Endothelial cell of umbilical vein (primary cell): ENCODE measurements at regions not wholly inside any gene's neighbourhood (a gene's known extent, or its start where the extent isn't known, plus 50 kb on each side); places are given as distances from the start of the nearest gene placed in this dataset.

ENCODE experiments used
- BruUV-seq: library from RNA; stranded (reverse); fragments of 400-500 nt; replicated peaks from 2 replicates; lab custom pipeline; 2021; lab: Mats Ljungman, UMichigan
- CTCF ChIA-PET: fragments of 300-600, 350-600 bp; sonication (Branson Sonifier 250); formaldehyde crosslinking; loops from one replicate; lab custom pipeline; 2021; ENCODE audit warnings: antibody characterized with exemption, inconsistent platforms; lab: Charles Lee
- POLR2A ChIA-PET: fragments of 300-600, 350-600 bp; sonication (Branson Sonifier 250); formaldehyde crosslinking; loops from one replicate; lab custom pipeline; 2021; ENCODE audit warnings: antibody characterized with exemption, inconsistent platforms; lab: Charles Lee
- DNase-seq: peaks from one replicate; pipeline ENCODE4 v3.0.0-alpha.2; 2011; ENCODE audit warnings: low read depth, low spot score
- FAIRE-seq: peaks from 2 replicates; lab custom pipeline; 2011; peaks lifted over from hg19 to GRCh38; lab: Jason Lieb, UNC
- H2AFZ ChIP-seq: 2 replicates; pipeline ENCODE4 v1.6.0; 2012; ENCODE audit warnings: low read depth, low read length, control low read depth, inconsistent platforms
- H3K27ac ChIP-seq: 2 replicates; pipeline ENCODE4 v1.5.1; 2011; ENCODE audit warnings: low read depth, mild to moderate bottlenecking, control low read depth, low read length, moderate library complexity; ENCODE audit not compliant: insufficient read depth
- H3K27me3 ChIP-seq, 2 experiments: 2 replicates each; pipeline versions ENCODE4 v1.6.0 to v1.6.1; 2011; ENCODE audit warnings: low read length in 2 of 2, mixed read lengths in 1 of 2; ENCODE audit not compliant: control insufficient read depth in 2 of 2, insufficient read depth in 2 of 2
- H3K36me3 ChIP-seq, 2 experiments: 2 replicates in 1 of 2; 3 replicates in 1 of 2; pipeline ENCODE4 v1.5.1; 2011; ENCODE audit warnings: low read length in 2 of 2, mild to moderate bottlenecking in 1 of 2, moderate library complexity in 1 of 2; ENCODE audit not compliant: control insufficient read depth in 2 of 2, insufficient read depth in 2 of 2; ENCODE audit errors: extremely low read depth in 1 of 2
- H3K4me1 ChIP-seq: 3 replicates; pipeline ENCODE4 v1.5.1; 2011; ENCODE audit warnings: mild to moderate bottlenecking, low read length; ENCODE audit not compliant: control insufficient read depth, insufficient read depth; ENCODE audit errors: extremely low read depth
- H3K4me2 ChIP-seq: 2 replicates; pipeline ENCODE4 v1.6.1; 2011; ENCODE audit warnings: low read length, control low read depth, mixed read lengths; ENCODE audit not compliant: insufficient read depth
- H3K4me3 ChIP-seq, 3 experiments: fragments of 200-600 bp in 1 of 3; sonication (generic), shearing (Covaris generic) in 1 of 3; replicated peaks in 1 of 3; 2 replicates each; pipeline ENCODE4 v1.5.1; 2011 to 2016; ENCODE audit warnings: control low read depth in 3 of 3, low read length in 3 of 3, mild to moderate bottlenecking in 2 of 3, inconsistent platforms in 1 of 3, low read depth in 1 of 3, moderate library complexity in 1 of 3; ENCODE audit not compliant: insufficient read depth in 1 of 3
- H3K79me2 ChIP-seq: 2 replicates; pipeline ENCODE4 v1.6.0; 2012; ENCODE audit warnings: low read length, inconsistent platforms; ENCODE audit not compliant: control insufficient read depth, insufficient read depth
- H3K9ac ChIP-seq: replicated peaks from 2 replicates; pipeline ENCODE3; 2011; ENCODE audit warnings: low read length, control low read depth; ENCODE audit not compliant: insufficient read depth; ENCODE audit errors: extremely low read depth
- H3K9me1 ChIP-seq: replicated peaks from 3 replicates; pipeline ENCODE4 v1.6.0; 2011; ENCODE audit warnings: mild to moderate bottlenecking, low read length; ENCODE audit not compliant: control insufficient read depth, insufficient read depth; ENCODE audit errors: extremely low read depth
- H3K9me3 ChIP-seq: replicated peaks from 2 replicates; pipeline ENCODE4 v1.5.1; 2012; ENCODE audit warnings: low read length, inconsistent platforms; ENCODE audit not compliant: control insufficient read depth, insufficient read depth
- H4K20me1 ChIP-seq: replicated peaks from 2 replicates; pipeline ENCODE3; 2011; ENCODE audit warnings: mild to moderate bottlenecking, low read length; ENCODE audit not compliant: control insufficient read depth, insufficient read depth; ENCODE audit errors: extremely low read depth
- CTCF ChIP-seq, 2 donors: IDR thresholded peaks; 1 replicate in 1 of 2; 2 replicates in 1 of 2; pipeline ENCODE4 v1.5.1; 2011; ENCODE audit warnings: low read length in 2 of 2, mild to moderate bottlenecking in 2 of 2, moderate library complexity in 2 of 2, control low read depth in 1 of 2, inconsistent platforms in 1 of 2, low read depth in 1 of 2; ENCODE audit not compliant: insufficient read depth in 1 of 2; ENCODE audit errors: extremely low read depth in 1 of 2
- EZH2 ChIP-seq: IDR thresholded peaks from 2 replicates; pipeline ENCODE4 v1.6.1; 2012; ENCODE audit warnings: borderline replicate concordance, low read depth, mild to moderate bottlenecking, moderate library complexity, low read length, inconsistent platforms; ENCODE audit not compliant: severe bottlenecking
- FOS ChIP-seq: IDR thresholded peaks from 2 replicates; pipeline ENCODE4 v1.6.1; 2011; ENCODE audit warnings: mild to moderate bottlenecking, low read length, moderate library complexity, borderline replicate concordance; ENCODE audit not compliant: insufficient read depth
- GATA2 ChIP-seq: IDR thresholded peaks from 2 replicates; pipeline ENCODE4 v1.7.0; 2011; ENCODE audit warnings: low read depth, mild to moderate bottlenecking, moderate library complexity, mixed read lengths, low read length; ENCODE audit not compliant: insufficient read length, insufficient read depth
- JUN ChIP-seq: IDR thresholded peaks from 2 replicates; pipeline ENCODE4 v1.6.1; 2011; ENCODE audit warnings: borderline replicate concordance, low read depth; ENCODE audit not compliant: insufficient read length, insufficient read depth
- MAX ChIP-seq: IDR thresholded peaks from 2 replicates; pipeline ENCODE4 v1.6.1; 2011; ENCODE audit not compliant: insufficient read depth, insufficient read length
- MYC ChIP-seq: IDR thresholded peaks from one replicate; pipeline ENCODE4 v1.6.1; 2011; ENCODE audit warnings: mild to moderate bottlenecking, low read depth, low read length
- POLR2A ChIP-seq: IDR thresholded peaks from 2 replicates; pipeline ENCODE4 v1.6.1; 2012; ENCODE audit warnings: low read depth, mild to moderate bottlenecking, control low read depth, low read length
- POLR2AphosphoS5 ChIP-seq: IDR thresholded peaks from 2 replicates; pipeline ENCODE4 v1.6.1; 2012; ENCODE audit warnings: low read depth, mild to moderate bottlenecking, control low read depth, low read length, moderate library complexity; ENCODE audit not compliant: insufficient read depth
- dilution Hi-C: fragments of 300-500 bp; cut with MboI; formaldehyde crosslinking; loops from one replicate; pipeline ENCODE4 v1.15.0; 2019; ENCODE audit warnings: low sequenced_read_pairs; ENCODE audit not compliant: extremely low pct_ligation_motif_present
- intact Hi-C: fragments of 100-400 bp; cut with micrococcal nuclease; formaldehyde crosslinking; loops from one replicate; pipeline ENCODE4 v1.10.0; 2022

DNA sequence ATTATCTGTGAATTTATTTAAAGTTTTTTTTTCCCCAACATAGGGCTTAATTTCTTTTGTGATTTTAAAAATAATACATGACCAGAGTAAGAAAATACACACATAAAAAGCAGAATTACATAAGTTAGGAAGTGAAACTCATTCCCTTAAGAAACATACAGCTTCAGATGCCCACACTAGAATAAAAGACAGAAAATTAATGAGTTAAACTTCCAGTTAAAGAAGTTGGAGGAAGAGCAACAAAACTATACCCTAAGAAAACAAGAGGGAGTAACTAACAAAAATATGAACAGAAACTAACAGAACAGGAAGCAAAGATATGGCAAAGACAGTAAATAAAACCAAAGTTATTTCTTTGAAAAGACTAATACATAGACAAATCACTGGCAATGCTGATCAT is 107.6 kb upstream of the CEP85L start:
- H3K36me3 ChIP-seq = no peaks in the 10 kb centered on the region
- no peaks in the 10 kb centered on the region for H3K9me1 ChIP-seq
- dilution Hi-C loops = no loop called here
- CTCF ChIA-PET = no interaction called here
- H3K4me1 ChIP-seq = no peaks in the 10 kb centered on the region
- H4K20me1 ChIP-seq = no peaks in the 10 kb centered on the region
- intact Hi-C loops = no loop called here
- no peak overlapping the region for H3K9ac ChIP-seq
- no peak overlapping the region for H2AFZ ChIP-seq
- H3K79me2 ChIP-seq = no peaks in the 10 kb centered on the region
- POLR2A ChIA-PET = no interaction called here
- no peak for DNase-seq
- H3K27me3 ChIP-seq = peaks cover 3 to 14% of the 10 kb centered on the region in 2 experiments
- TF ChIP-seq MYC = no peak
- no peak for TF ChIP-seq FOS
- TF ChIP-seq GATA2 = no peak
- TF ChIP-seq EZH2 = no peak
- TF ChIP-seq CTCF (IDR thresholded peaks at IDR 0.05; ENCODE audit: extremely low read depth in 1 of 2, insufficient read depth in 1 of 2, low read depth in 1 of 2, low read length in 2 of 2) = no peak
- no peak for TF ChIP-seq JUN
- no peak for TF ChIP-seq POLR2A
- no peak for TF ChIP-seq POLR2AphosphoS5
- no peak for TF ChIP-seq MAX
- H3K4me2 ChIP-seq = no peak overlapping the region
- BruUV-seq = no TSS peak
- H3K4me3 ChIP-seq = no peak overlapping the region
- no peak overlapping the region for H3K27ac ChIP-seq
- H3K9me3 ChIP-seq = no peaks in the 10 kb centered on the region
- FAIRE-seq = no peak
